OCI-LY7 (cell line): ENCODE measurements at regions not wholly inside any gene's neighbourhood (a gene's known extent, or its start where the extent isn't known, plus 50 kb on each side); places are given as distances from the start of the nearest gene placed in this dataset.

Experiments used
- BruUV-seq: library from RNA; stranded (reverse); fragments of 400-500 nt; replicated peaks from 2 replicates; lab custom pipeline; 2021; lab: Mats Ljungman, UMichigan
- CTCF ChIA-PET: fragments of 300-600 bp; sonication (Branson Sonifier 250); formaldehyde crosslinking; loops from one replicate; lab custom pipeline; 2022; ENCODE audit warnings: antibody characterized with exemption; ENCODE audit not compliant: unreplicated experiment; lab: Charles Lee
- POLR2A ChIA-PET: fragments of 300-600 bp; sonication (Branson Sonifier 250); formaldehyde crosslinking; loops from one replicate; lab custom pipeline; 2022; ENCODE audit warnings: antibody characterized with exemption; lab: Charles Lee
- DNase-seq: peaks from one replicate; pipeline ENCODE4 v3.0.0-alpha.2; 2015; ENCODE audit warnings: low spot score
- H2AFZ ChIP-seq: fragments of 200-600 bp; sonication (generic), shearing (Covaris generic); 2 replicates; pipeline ENCODE4 v1.6.1; 2014; ENCODE audit warnings: mild to moderate bottlenecking, antibody characterized with exemption, low read length, moderate library complexity
- H3K27ac ChIP-seq: fragments of 200-600 bp; sonication (generic); 2 replicates; pipeline ENCODE4 v1.5.1; 2014; ENCODE audit warnings: mixed run types, low read depth, mild to moderate bottlenecking, moderate library complexity, low read length, inconsistent platforms; ENCODE audit not compliant: poor library complexity, severe bottlenecking
- H3K36me3 ChIP-seq: fragments of 200-600 bp; sonication (generic); 2 replicates; pipeline ENCODE4 v1.6.1; 2014; ENCODE audit warnings: mild to moderate bottlenecking, antibody characterized with exemption, low read length, moderate library complexity, mixed read lengths; ENCODE audit not compliant: insufficient read depth
- H3K4me1 ChIP-seq: fragments of 200-600 bp; sonication (generic); 2 replicates; pipeline ENCODE4 v1.5.1; 2014; ENCODE audit warnings: mild to moderate bottlenecking, low read length; ENCODE audit not compliant: insufficient read depth, poor library complexity, severe bottlenecking
- H3K4me2 ChIP-seq: fragments of 200-600 bp; sonication (generic); 2 replicates; pipeline ENCODE4 v1.6.1; 2014; ENCODE audit warnings: mild to moderate bottlenecking, low read length
- H3K4me3 ChIP-seq: fragments of 200-600 bp; sonication (generic); 2 replicates; pipeline ENCODE4 v1.5.1; 2014; ENCODE audit warnings: mild to moderate bottlenecking, low read depth, low read length; ENCODE audit not compliant: poor library complexity, severe bottlenecking
- H3K79me2 ChIP-seq: fragments of 200-600 bp; sonication (generic); 2 replicates; pipeline ENCODE4 v1.6.1; 2016; ENCODE audit warnings: low read depth, mild to moderate bottlenecking, low read length, moderate library complexity, mixed read lengths; ENCODE audit not compliant: insufficient read depth
- H3K9me2 ChIP-seq: fragments of 200-600 bp; sonication (generic); 2 replicates; pipeline ENCODE4 v1.6.1; 2016; ENCODE audit warnings: mild to moderate bottlenecking, low read length, mixed read lengths; ENCODE audit not compliant: insufficient read depth
- H3K9me3 ChIP-seq: fragments of 200-600 bp; sonication (generic); 2 replicates; pipeline ENCODE4 v1.6.1; 2014; ENCODE audit warnings: mild to moderate bottlenecking, mixed run types, low read length, mixed read lengths
- H4K20me1 ChIP-seq: fragments of 200-600 bp; sonication (generic); 2 replicates; pipeline ENCODE4 v1.6.1; 2014; ENCODE audit warnings: mild to moderate bottlenecking, antibody characterized with exemption, low read length, moderate library complexity, mixed read lengths; ENCODE audit not compliant: insufficient read depth
- CTCF ChIP-seq: fragments of 200-600 bp; sonication (generic); conservative IDR thresholded peaks from 2 replicates; pipeline ENCODE4 v1.5.1; 2014; ENCODE audit warnings: mild to moderate bottlenecking, antibody characterized with exemption, low read length, moderate library complexity, mixed read lengths
- EZH2phosphoT487 ChIP-seq: fragments of 200-600 bp; sonication (generic); IDR thresholded peaks from 2 replicates; pipeline ENCODE4 v1.6.1; 2018; ENCODE audit warnings: low read depth, borderline replicate concordance, mild to moderate bottlenecking, mixed run types, antibody characterized with exemption, low read length, moderate library complexity, mixed read lengths
- intact Hi-C: fragments of 100-400 bp; cut with micrococcal nuclease; formaldehyde crosslinking; loops from one replicate; pipeline ENCODE4 v1.10.0; 2022; ENCODE audit not compliant: unreplicated experiment

DNA sequence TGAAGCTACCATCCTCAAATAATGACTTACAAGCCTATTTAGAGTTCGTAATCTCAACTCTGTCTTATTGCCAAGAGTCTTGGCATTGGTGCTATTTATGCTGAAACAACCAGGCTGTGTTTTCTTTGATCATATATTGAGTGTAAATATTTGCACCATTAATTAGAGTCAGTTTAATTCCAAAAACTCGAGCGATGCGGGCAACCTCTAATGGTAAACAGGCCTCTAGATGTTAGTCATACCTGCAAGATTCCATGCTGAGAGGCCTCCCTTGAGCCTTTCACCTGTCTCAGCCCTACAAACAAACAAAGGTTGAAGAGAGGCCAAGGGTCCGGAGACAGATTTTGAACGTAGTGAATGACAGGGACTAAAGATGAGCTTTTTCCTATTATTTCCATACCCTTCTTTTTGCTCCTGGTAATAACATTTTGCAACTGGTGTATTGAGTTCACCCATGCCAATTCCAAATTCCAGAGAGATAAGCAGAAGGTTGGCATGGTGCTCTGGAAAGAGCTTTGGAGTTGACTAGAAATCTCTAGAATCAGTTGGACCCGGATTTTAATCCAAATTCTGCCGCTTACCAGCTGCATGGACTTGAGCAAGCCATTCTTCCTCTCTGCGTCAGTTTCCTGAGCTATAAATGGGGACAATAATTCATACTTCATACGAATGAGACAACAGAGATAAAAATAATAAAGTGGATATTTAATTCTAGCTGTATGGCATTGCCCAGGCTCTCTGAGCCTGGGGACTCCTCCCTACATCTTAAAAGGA is 99.1 kb upstream of the ANO1 start:
- no peaks in the 10 kb centered on the region for H3K4me1 ChIP-seq
- no peaks in the 10 kb centered on the region for H3K9me2 ChIP-seq
- H4K20me1 ChIP-seq = no peaks in the 10 kb centered on the region
- BruUV-seq = no TSS peak
- H3K9me3 ChIP-seq = no peaks in the 10 kb centered on the region
- H3K4me2 ChIP-seq = no peak overlapping the region
- no peak overlapping the region for H2AFZ ChIP-seq
- TF ChIP-seq EZH2phosphoT487 (no peak), CTCF (no peak)
- POLR2A ChIA-PET = no interaction called here
- CTCF ChIA-PET = no interaction called here
- no peak for DNase-seq
- H3K79me2 ChIP-seq = no peaks in the 10 kb centered on the region
- no peak overlapping the region for H3K27ac ChIP-seq
- no peaks in the 10 kb centered on the region for H3K36me3 ChIP-seq
- intact Hi-C loops = no loop called here
- no peak overlapping the region for H3K4me3 ChIP-seq

DNA sequence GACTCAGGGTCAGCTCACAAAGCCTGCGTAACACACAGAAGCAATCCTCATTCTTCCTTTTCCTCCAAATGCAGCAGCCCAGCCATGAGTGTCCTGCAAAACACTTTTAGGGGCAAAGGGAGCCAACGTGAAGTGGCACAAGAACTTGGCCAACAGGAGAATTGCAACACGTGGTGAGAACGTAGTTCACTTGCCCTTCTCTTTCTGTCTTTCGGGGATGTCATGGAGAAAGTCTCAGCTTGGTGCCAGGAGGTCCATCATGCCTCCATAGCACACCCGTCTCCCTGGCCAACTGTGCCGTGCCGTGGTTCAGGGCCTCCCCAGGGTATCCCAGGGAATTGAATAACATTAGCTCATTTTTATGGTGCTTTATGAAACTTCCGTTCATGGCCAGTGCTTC is 98.5 kb upstream of the ANO1 start:
- no peak overlapping the region for H3K4me2 ChIP-seq

More for the DNA sequence above, 98.5 kb upstream of the ANO1 start:
- DNase-seq = no peak
- CTCF ChIA-PET = no interaction called here
- Histone ChIP-seq H3K36me3 (no peaks in the 10 kb centered on the region), H3K4me1 (no peaks in the 10 kb centered on the region), H3K79me2 (no peaks in the 10 kb centered on the region), H2AFZ (no peak overlapping the region), H3K9me3 (no peaks in the 10 kb centered on the region), H3K4me3 (no peak overlapping the region), H3K9me2 (no peaks in the 10 kb centered on the region), H3K27ac (no peak overlapping the region), H4K20me1 (no peaks in the 10 kb centered on the region)
- TF ChIP-seq EZH2phosphoT487 = no peak
- no peak for TF ChIP-seq CTCF
- POLR2A ChIA-PET = no interaction called here
- no TSS peak for BruUV-seq
- intact Hi-C loops = no loop called here
